ENCODE measurements at regions not wholly inside any gene's neighbourhood (a gene's known extent, or its start where the extent isn't known, plus 50 kb on each side); places are given as distances from the start of the nearest gene placed in this dataset.

DNA sequence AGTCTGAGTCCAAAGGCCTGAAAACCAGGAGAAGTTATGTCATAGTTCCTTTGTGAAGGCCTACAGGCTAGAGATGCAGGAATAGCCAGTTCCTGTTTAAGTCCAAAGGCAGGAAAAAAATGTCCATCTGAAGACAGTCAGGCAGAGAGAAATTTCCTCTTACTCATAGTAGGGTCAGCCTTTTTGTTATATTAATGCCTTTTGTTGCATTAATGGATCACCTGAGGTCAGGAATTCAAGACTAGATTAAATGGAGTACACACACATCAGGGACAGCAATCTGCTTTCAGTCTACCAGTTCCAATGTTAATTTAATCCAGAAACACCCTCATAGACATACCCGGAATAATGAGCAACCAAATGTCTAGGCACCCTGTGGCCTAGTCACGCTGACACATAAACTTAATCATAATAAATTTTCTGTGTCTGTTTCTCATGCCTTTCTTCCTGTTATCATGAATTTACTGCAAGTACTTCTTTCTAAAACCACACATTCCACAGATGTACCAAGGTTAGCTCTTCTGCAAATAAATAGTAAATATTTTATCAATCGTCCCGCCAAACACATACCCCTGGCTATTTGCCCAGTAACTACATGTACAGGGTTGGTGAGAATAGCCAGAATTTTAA, 703.9 kb downstream of the EFNA5 start (continued):
- TF ChIP-seq ZNF837 (tag by site-specific recombination; IDR thresholded peaks at IDR 0.05), result no peak
- no peak for TF ChIP-seq TRIM28 (IDR thresholded peaks at IDR 0.05; ENCODE audit: borderline replicate concordance, low read length)
- TF ChIP-seq, protein P1, sequence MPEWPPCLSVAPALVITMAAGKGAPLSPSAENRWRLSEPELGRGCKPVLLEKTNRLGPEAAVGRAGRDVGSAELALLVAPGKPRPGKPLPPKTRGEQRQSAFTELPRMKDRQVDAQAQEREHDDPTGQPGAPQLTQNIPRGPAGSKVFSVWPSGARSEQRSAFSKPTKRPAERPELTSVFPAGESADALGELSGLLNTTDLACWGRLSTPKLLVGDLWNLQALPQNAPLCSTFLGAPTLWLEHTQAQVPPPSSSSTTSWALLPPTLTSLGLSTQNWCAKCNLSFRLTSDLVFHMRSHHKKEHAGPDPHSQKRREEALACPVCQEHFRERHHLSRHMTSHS (tag by site-specific recombination; IDR thresholded peaks at IDR 0.05), result no peak
- no peak for TF ChIP-seq RBAK (tag by site-specific recombination; IDR thresholded peaks at IDR 0.05)
- no peak for TF ChIP-seq EGR2 (tag by site-specific recombination; IDR thresholded peaks at IDR 0.05; ENCODE audit: low read depth)
- TF ChIP-seq, protein P2, sequence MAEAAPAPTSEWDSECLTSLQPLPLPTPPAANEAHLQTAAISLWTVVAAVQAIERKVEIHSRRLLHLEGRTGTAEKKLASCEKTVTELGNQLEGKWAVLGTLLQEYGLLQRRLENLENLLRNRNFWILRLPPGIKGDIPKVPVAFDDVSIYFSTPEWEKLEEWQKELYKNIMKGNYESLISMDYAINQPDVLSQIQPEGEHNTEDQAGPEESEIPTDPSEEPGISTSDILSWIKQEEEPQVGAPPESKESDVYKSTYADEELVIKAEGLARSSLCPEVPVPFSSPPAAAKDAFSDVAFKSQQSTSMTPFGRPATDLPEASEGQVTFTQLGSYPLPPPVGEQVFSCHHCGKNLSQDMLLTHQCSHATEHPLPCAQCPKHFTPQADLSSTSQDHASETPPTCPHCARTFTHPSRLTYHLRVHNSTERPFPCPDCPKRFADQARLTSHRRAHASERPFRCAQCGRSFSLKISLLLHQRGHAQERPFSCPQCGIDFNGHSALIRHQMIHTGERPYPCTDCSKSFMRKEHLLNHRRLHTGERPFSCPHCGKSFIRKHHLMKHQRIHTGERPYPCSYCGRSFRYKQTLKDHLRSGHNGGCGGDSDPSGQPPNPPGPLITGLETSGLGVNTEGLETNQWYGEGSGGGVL (tag by site-specific recombination; IDR thresholded peaks at IDR 0.05), result no peak
- TF ChIP-seq KLF8 (tag by site-specific recombination; IDR thresholded peaks at IDR 0.05), result no peak
- TF ChIP-seq ZNF423 (tag by site-specific recombination; IDR thresholded peaks at IDR 0.05), result no peak
- no peak for TF ChIP-seq ZNF549 (tag by site-specific recombination; IDR thresholded peaks at IDR 0.05)

- no peak overlapping the region for H3K4me3 ChIP-seq (ENCODE audit: low read depth, low read length)
- no peaks in the 10 kb centered on the region for H3K9me3 ChIP-seq (ENCODE audit: control insufficient read depth, insufficient read depth, low read depth, low read length)
- ChIA-PET POLR2A (no interaction called here), CTCF (interaction anchor here (0.5 kb wide), 1 partner anchor 52 kb away, joined by 3 read pairs; no protein-coding TSS in a partner anchor)
- TF ChIP-seq ZNF558 (tag by site-specific recombination; IDR thresholded peaks at IDR 0.05) (no peak), ZNF341 (tag by site-specific recombination; IDR thresholded peaks at IDR 0.05; ENCODE audit: low read depth) (no peak), KLF7 (tag by site-specific recombination; IDR thresholded peaks at IDR 0.05; ENCODE audit: borderline replicate concordance) (no peak), ZNF549 (tag by site-specific recombination; IDR thresholded peaks at IDR 0.05) (no peak), ZNF548 (tag by site-specific recombination; IDR thresholded peaks at IDR 0.05) (no peak), EGR2 (tag by site-specific recombination; IDR thresholded peaks at IDR 0.05; ENCODE audit: low read depth) (no peak), ZBTB26 (tag by site-specific recombination; optimal IDR thresholded peaks at IDR 0.05) (no peak), ZNF10 (tag by site-specific recombination; IDR thresholded peaks at IDR 0.05) (no peak), ZNF658 (tag by site-specific recombination; IDR thresholded peaks at IDR 0.05) (no peak), ZBTB6 (tag by site-specific recombination; IDR thresholded peaks at IDR 0.05) (no peak), ZNF449 (tag by site-specific recombination; IDR thresholded peaks at IDR 0.05) (no peak), ZNF169 (tag by site-specific recombination; IDR thresholded peaks at IDR 0.05) (no peak), HOXA7 (CRISPR knock-in tag; IDR thresholded peaks at IDR 0.05; ENCODE audit: borderline replicate concordance) (no peak)
- TF ChIP-seq, protein P3, sequence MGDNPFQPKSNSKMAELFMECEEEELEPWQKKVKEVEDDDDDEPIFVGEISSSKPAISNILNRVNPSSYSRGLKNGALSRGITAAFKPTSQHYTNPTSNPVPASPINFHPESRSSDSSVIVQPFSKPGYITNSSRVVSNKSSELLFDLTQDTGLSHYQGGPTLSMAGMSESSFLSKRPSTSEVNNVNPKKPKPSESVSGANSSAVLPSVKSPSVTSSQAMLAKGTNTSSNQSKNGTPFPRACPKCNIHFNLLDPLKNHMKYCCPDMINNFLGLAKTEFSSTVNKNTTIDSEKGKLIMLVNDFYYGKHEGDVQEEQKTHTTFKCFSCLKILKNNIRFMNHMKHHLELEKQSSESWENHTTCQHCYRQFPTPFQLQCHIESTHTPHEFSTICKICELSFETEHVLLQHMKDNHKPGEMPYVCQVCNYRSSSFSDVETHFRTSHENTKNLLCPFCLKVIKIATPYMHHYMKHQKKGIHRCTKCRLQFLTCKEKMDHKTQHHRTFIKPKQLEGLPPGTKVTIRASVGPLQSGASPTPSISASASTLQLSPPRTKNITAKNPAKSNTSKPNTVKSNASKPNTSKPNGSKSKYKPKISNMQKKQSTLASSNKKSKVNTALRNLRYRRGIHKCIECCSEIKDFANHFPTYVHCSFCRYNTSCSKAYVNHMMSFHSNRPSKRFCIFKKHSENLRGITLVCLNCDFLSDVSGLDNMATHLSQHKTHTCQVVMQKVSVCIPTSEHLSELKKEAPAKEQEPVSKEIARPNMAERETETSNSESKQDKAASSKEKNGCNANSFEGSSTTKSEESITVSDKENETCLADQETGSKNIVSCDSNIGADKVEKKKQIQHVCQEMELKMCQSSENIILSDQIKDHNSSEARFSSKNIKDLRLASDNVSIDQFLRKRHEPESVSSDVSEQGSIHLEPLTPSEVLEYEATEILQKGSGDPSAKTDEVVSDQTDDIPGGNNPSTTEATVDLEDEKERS (tag by site-specific recombination; IDR thresholded peaks at IDR 0.05), result no peak
- TF ChIP-seq, protein P4, sequence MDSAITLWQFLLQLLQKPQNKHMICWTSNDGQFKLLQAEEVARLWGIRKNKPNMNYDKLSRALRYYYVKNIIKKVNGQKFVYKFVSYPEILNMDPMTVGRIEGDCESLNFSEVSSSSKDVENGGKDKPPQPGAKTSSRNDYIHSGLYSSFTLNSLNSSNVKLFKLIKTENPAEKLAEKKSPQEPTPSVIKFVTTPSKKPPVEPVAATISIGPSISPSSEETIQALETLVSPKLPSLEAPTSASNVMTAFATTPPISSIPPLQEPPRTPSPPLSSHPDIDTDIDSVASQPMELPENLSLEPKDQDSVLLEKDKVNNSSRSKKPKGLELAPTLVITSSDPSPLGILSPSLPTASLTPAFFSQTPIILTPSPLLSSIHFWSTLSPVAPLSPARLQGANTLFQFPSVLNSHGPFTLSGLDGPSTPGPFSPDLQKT (IDR thresholded peaks at IDR 0.05; ENCODE audit: borderline replicate concordance, low read depth, low read length), result no peak
- TF ChIP-seq, protein P1 (tag by site-specific recombination; IDR thresholded peaks at IDR 0.05), result no peak
- H3K27ac ChIP-seq (ENCODE audit: extremely low read depth, low read depth, low read length), result no peak overlapping the region
- no peaks in the 10 kb centered on the region for H3K36me3 ChIP-seq (ENCODE audit: control insufficient read depth in 2 of 2, insufficient read depth in 1 of 2, low read length in 2 of 2)
- no peaks in the 10 kb centered on the region for H3K4me1 ChIP-seq (ENCODE audit: control insufficient read depth, insufficient read depth, low read length)
Observed at GRCh38 chr5:106964132-106964531, 706.6 kb downstream of the EFNA5 start.

All from HEK293 (cell line).